Epithelial cell of proximal tubule (primary cell): ENCODE measurements at regions not wholly inside any gene's neighbourhood (a gene's known extent, or its start where the extent isn't known, plus 50 kb on each side); places are given as distances from the start of the nearest gene placed in this dataset.
"Not testable (repeated sequence)": the region's sequence is repeated elsewhere in the genome, so short reads cannot be mapped to it uniquely, and the experiment has no call there.

ENCODE experiments used
- DNase-seq: peaks from one replicate; pipeline ENCODE4 v3.0.0-alpha.2; 2011; ENCODE audit warnings: low read depth
- H3K4me3 ChIP-seq: 2 replicates; pipeline ENCODE4 v1.5.1; 2011; ENCODE audit warnings: low read depth, mild to moderate bottlenecking, low read length
- CTCF ChIP-seq: conservative IDR thresholded peaks from 2 replicates; pipeline ENCODE4 v1.5.1; 2012; ENCODE audit warnings: low read depth, mild to moderate bottlenecking, low read length

DNA sequence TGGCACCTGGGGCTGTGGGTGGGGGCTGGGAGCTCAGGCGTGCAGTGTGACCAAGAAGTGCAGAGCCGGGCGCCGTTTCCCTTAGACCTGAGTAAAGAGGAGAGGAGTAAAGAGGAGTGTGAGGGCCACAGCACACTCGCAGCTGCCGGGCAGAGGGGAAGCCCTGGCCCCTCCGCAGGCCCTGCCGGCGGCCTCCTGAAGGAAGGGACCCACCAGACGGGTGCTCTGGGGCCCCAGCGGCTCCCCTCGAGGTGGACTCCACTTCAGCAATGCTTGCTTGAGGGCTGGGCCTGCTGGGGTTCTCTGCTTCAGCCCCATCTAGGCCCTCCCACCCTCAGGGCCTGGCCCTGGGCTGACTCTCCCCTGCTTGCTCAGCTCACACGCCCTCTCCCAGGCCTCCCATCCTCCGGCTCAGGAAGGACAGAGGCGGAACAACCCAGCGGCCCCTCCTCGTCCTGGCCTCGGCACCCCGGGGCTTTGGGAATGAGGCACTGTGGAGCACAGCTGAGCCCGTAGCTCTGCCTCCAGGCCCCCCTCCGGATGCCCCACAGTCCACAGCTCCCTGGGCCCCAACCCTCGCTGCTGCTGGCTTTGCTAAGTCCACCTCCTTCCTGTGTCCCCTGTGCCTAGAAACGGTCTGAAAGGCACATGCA, 1198.7 kb downstream of the BRD1 start:
- H3K4me3 ChIP-seq: no peak overlapping the region
- no peak for TF ChIP-seq CTCF
- DNase-seq: no peak

DNA sequence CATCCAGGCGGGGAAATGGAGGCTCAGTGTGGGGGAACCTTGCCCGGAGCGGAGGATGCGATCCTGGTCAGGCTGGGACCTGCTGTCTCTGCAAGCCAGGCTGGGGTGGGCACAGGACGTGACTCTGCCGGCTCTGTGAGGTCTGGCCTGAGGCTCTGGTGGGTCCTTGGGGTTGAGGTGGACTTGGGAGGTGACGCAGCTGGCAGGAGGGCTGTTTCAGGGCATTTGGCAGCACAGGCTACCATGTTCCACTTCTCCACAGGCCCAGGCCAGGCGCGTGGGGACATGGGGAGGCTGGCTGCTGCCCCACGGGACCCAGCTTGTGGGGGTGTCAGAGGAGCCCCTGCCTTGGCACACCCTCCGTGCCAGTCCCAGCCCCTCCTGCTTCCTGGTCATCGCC, 1199.7 kb downstream of the BRD1 start:
- no peak overlapping the region for H3K4me3 ChIP-seq
- TF ChIP-seq CTCF: no peak
- no peak for DNase-seq

GRCh38 chr22:48627203-48627602, 1200.5 kb downstream of the BRD1 start:
- no peak for DNase-seq
- no peak for TF ChIP-seq CTCF
- H3K4me3 ChIP-seq: no peak overlapping the region

GRCh38 chr22:48624401-48624800, 1203.3 kb downstream of the BRD1 start:
- no peak overlapping the region for H3K4me3 ChIP-seq
- DNase-seq: no peak
- no peak for TF ChIP-seq CTCF

- H3K4me3 ChIP-seq: no peak overlapping the region
- DNase-seq: no peak
- TF ChIP-seq CTCF: no peak
Measured at GRCh38 chr22:48622891-48623545, 1204.7 kb downstream of the BRD1 start.

- no peak for DNase-seq
- no peak for TF ChIP-seq CTCF
Measured at GRCh38 chr22:48621085-48621484, 1206.6 kb downstream of the BRD1 start.

DNA sequence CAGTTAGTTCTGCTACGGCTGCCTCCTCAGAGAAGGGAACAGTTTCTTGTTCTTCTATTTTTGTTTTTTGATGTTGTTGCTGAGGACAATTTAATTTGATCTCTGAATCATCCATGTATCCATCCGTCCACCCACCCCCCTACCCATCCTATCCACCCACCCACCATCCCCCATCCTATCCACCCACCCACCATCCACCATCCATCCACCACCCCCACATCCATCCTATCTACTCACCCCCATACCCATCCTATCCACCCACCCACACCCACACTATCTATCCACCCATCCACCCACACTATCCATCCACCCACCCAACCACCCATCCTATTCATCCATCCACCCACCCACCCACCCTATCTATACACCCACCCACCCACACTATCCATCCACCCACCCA, 1207.2 kb downstream of the BRD1 start:
- not testable (repeated sequence) for DNase-seq, H3K4me3 ChIP-seq

More at GRCh38 chr22:48621085-48621484, 1206.6 kb downstream of the BRD1 start:
- H3K4me3 ChIP-seq: no peak overlapping the region
